ENCODE measurements at regions not wholly inside any gene's neighbourhood (a gene's known extent, or its start where the extent isn't known, plus 50 kb on each side); places are given as distances from the start of the nearest gene placed in this dataset.

DNA sequence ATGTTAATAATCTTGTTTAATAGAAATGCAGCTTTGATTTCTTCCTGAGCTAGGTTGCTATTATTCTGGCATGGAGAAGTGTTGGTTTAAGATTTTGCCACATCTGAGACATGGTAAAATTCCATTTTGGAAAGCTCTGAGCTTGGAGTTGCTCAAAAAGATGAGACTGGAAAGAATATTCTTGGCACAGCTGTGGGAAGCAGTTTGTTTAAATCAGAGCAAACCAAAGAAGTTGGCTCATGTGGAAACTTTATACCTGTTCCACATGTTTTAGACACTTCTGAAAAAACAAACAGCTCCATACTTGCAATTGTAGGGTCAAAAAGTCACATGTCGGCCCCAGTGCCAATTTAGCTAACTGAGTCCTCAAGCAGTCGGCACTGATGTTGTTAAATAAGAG lies 116.6 kb downstream of the SLC4A3 start:
- TF ChIP-seq NR1H2 (CRISPR knock-in tag; IDR thresholded peaks at IDR 0.05; ENCODE audit: borderline replicate concordance, low read depth), result no peak
- TF ChIP-seq POLR2A (IDR thresholded peaks at IDR 0.05; ENCODE audit: insufficient read depth in 1 of 2, low read depth in 2 of 2, low read length in 2 of 2), result no peak
- no peak for TF ChIP-seq KDM6A (CRISPR knock-in tag; IDR thresholded peaks at IDR 0.05; ENCODE audit: low read depth)
- TF ChIP-seq, protein P1, sequence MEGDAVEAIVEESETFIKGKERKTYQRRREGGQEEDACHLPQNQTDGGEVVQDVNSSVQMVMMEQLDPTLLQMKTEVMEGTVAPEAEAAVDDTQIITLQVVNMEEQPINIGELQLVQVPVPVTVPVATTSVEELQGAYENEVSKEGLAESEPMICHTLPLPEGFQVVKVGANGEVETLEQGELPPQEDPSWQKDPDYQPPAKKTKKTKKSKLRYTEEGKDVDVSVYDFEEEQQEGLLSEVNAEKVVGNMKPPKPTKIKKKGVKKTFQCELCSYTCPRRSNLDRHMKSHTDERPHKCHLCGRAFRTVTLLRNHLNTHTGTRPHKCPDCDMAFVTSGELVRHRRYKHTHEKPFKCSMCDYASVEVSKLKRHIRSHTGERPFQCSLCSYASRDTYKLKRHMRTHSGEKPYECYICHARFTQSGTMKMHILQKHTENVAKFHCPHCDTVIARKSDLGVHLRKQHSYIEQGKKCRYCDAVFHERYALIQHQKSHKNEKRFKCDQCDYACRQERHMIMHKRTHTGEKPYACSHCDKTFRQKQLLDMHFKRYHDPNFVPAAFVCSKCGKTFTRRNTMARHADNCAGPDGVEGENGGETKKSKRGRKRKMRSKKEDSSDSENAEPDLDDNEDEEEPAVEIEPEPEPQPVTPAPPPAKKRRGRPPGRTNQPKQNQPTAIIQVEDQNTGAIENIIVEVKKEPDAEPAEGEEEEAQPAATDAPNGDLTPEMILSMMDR (CRISPR knock-in tag; IDR thresholded peaks at IDR 0.05), result no peak
- no peak for TF ChIP-seq KDM1A (CRISPR knock-in tag; IDR thresholded peaks at IDR 0.05)
- no peak for TF ChIP-seq ZNF274 (CRISPR knock-in tag; IDR thresholded peaks at IDR 0.05)
- no peak for TF ChIP-seq EZH2 (conservative IDR thresholded peaks at IDR 0.05; ENCODE audit: low read depth, low read length)
- no peak for TF ChIP-seq POLR2G (IDR thresholded peaks at IDR 0.05; ENCODE audit: low read depth, low read length)
- no peak for TF ChIP-seq ZBTB42 (CRISPR knock-in tag; IDR thresholded peaks at IDR 0.05)
- no peak for TF ChIP-seq FOSL2 (CRISPR knock-in tag; IDR thresholded peaks at IDR 0.05)
- TF ChIP-seq RELA (CRISPR knock-in tag; IDR thresholded peaks at IDR 0.05), result no peak
- no peak for TF ChIP-seq ZNF230 (CRISPR knock-in tag; IDR thresholded peaks at IDR 0.05)
- no peak for TF ChIP-seq RFX1 (IDR thresholded peaks at IDR 0.05)
